Gastrocnemius medialis (tissue), 4 donors: ENCODE measurements at regions not wholly inside any gene's neighbourhood (a gene's known extent, or its start where the extent isn't known, plus 50 kb on each side); places are given as distances from the start of the nearest gene placed in this dataset.

Experiments used
- ATAC-seq, 2 donors: fragments of 150-250 bp; one replicate each; pipeline ENCODE4 v1.9.1; 2016
- DNase-seq, 2 donors: peaks; one replicate each; pipeline ENCODE4 v3.0.0-alpha.2; 2019
- H3K27ac ChIP-seq, 4 donors: fragments of 200-600 bp; sonication (generic); 1 replicate in 1 of 4; 2 replicates in 3 of 4; pipeline ENCODE4 v1.5.1; 2016 to 2018; ENCODE audit warnings: mild to moderate bottlenecking in 2 of 4, moderate library complexity in 1 of 4
- H3K27me3 ChIP-seq, 3 donors: fragments of 200-600 bp; sonication (generic) in 2 of 3; 1 replicate in 1 of 3; 2 replicates in 2 of 3; pipeline versions ENCODE4 v1.5.1 to v1.6.0; 2016 to 2019; ENCODE audit warnings: mild to moderate bottlenecking in 1 of 3, moderate library complexity in 1 of 3
- H3K36me3 ChIP-seq, 2 donors: fragments of 200-600 bp; sonication (generic) in 1 of 2; one replicate each; pipeline ENCODE4 v1.5.1; 2017 to 2018
- H3K4me1 ChIP-seq, 2 donors: fragments of 200-600 bp; sonication (generic) in 1 of 2; one replicate each; pipeline ENCODE4 v1.5.1; 2016 to 2017; ENCODE audit warnings: mild to moderate bottlenecking in 2 of 2
- H3K4me3 ChIP-seq, 4 donors: fragments of 200-600 bp; sonication (generic) in 3 of 4; 1 replicate in 1 of 4; 2 replicates in 3 of 4; pipeline ENCODE4 v1.5.1; 2016 to 2019; ENCODE audit warnings: mild to moderate bottlenecking in 2 of 4
- H3K9me3 ChIP-seq, 3 donors: fragments of 200-600 bp; sonication (generic) in 2 of 3; 1 replicate in 1 of 3; 2 replicates in 2 of 3; pipeline ENCODE4 v1.5.1; 2016 to 2019
- CTCF ChIP-seq, 5 experiments: fragments of 450-650 bp in 3 of 5; fragments of 200-600 bp in 2 of 5; sonication (generic) in 2 of 5; IDR thresholded peaks in 4 of 5; conservative IDR thresholded peaks in 1 of 5; 1 replicate in 4 of 5; 2 replicates in 1 of 5; pipeline ENCODE4 v1.5.1; 2016 to 2019; ENCODE audit warnings: antibody characterized with exemption in 5 of 5, mild to moderate bottlenecking in 3 of 5, moderate library complexity in 3 of 5
- POLR2A ChIP-seq, 2 donors: fragments of 450-650 bp; IDR thresholded peaks; one replicate each; pipeline ENCODE4 v1.6.1; 2017; ENCODE audit warnings: antibody characterized with exemption in 2 of 2, mild to moderate bottlenecking in 2 of 2, moderate library complexity in 2 of 2
- in situ Hi-C, 4 donors: fragments of 200-750 bp; cut with MboI; loops; one replicate each; pipeline versions ENCODE4 v1.15.0 to v1.8.0; 2017; ENCODE audit warnings: low sequenced_read_pairs in 4 of 4
- intact Hi-C: fragments of 100-400 bp; cut with DNase I; formaldehyde crosslinking; loops from one replicate; pipeline ENCODE4 v1.15.1; 2023; ENCODE audit warnings: low total_unique reads

GRCh38 chr9:28177925-28178324 is 604.6 kb upstream of the C9orf72 start:
- no peak for ATAC-seq
- in situ Hi-C loops, result no loop called here
- no peaks in the 10 kb centered on the region for H3K9me3 ChIP-seq

GRCh38 chr9:28179893-28180292 is 606.6 kb upstream of the C9orf72 start:
- H3K27me3 ChIP-seq, result no peaks in the 10 kb centered on the region
- TF ChIP-seq POLR2A (IDR thresholded peaks at IDR 0.05) (no peak), CTCF (IDR thresholded peaks at IDR 0.05 in 4 of 5, conservative IDR thresholded peaks at IDR 0.05 in 1 of 5) (no peak)
- H3K27ac ChIP-seq, result no peak overlapping the region
- H3K9me3 ChIP-seq, result no peaks in the 10 kb centered on the region
- H3K4me3 ChIP-seq, result no peak overlapping the region
- ATAC-seq (no peak), DNase-seq (no peak)
- H3K36me3 ChIP-seq, result no peaks in the 10 kb centered on the region
- intact Hi-C loops (no loop called here), in situ Hi-C loops (no loop called here)
- H3K4me1 ChIP-seq, result no peaks in the 10 kb centered on the region

More at GRCh38 chr9:28177925-28178324, 604.6 kb upstream of the C9orf72 start:
- no peak overlapping the region for H3K27ac ChIP-seq
- TF ChIP-seq POLR2A (IDR thresholded peaks at IDR 0.05), result no peak
- TF ChIP-seq CTCF (IDR thresholded peaks at IDR 0.05 in 4 of 5, conservative IDR thresholded peaks at IDR 0.05 in 1 of 5), result no peak
- no peaks in the 10 kb centered on the region for H3K27me3 ChIP-seq
- intact Hi-C loops, result no loop called here
- H3K36me3 ChIP-seq, result no peaks in the 10 kb centered on the region
- no peaks in the 10 kb centered on the region for H3K4me1 ChIP-seq
- H3K4me3 ChIP-seq, result no peak overlapping the region
- DNase-seq, result no peak

GRCh38 chr9:28190981-28191380 is 617.7 kb upstream of the C9orf72 start:
- Histone ChIP-seq H3K27ac (no peak overlapping the region), H3K27me3 (no peaks in the 10 kb centered on the region), H3K36me3 (no peaks in the 10 kb centered on the region), H3K4me3 (no peak overlapping the region), H3K4me1 (no peaks in the 10 kb centered on the region), H3K9me3 (no peaks in the 10 kb centered on the region)
- TF ChIP-seq CTCF (IDR thresholded peaks at IDR 0.05 in 4 of 5, conservative IDR thresholded peaks at IDR 0.05 in 1 of 5), result no peak
- no peak for TF ChIP-seq POLR2A (IDR thresholded peaks at IDR 0.05)
- ATAC-seq (no peak), DNase-seq (no peak)
- in situ Hi-C loops, result no loop called here
- intact Hi-C loops, result no loop called here

GRCh38 chr9:28197653-28198052 is 624.4 kb upstream of the C9orf72 start:
- Histone ChIP-seq H3K4me1 (no peaks in the 10 kb centered on the region), H3K36me3 (no peaks in the 10 kb centered on the region), H3K27me3 (no peaks in the 10 kb centered on the region), H3K9me3 (no peaks in the 10 kb centered on the region), H3K27ac (no peak overlapping the region), H3K4me3 (no peak overlapping the region)
- TF ChIP-seq POLR2A (IDR thresholded peaks at IDR 0.05), result no peak
- no peak for TF ChIP-seq CTCF (IDR thresholded peaks at IDR 0.05 in 4 of 5, conservative IDR thresholded peaks at IDR 0.05 in 1 of 5)
- ATAC-seq (no peak), DNase-seq (no peak)
- intact Hi-C loops, result no loop called here
- in situ Hi-C loops, result no loop called here

GRCh38 chr9:28203036-28203435 is 629.8 kb upstream of the C9orf72 start:
- TF ChIP-seq POLR2A (IDR thresholded peaks at IDR 0.05), result no peak
- TF ChIP-seq CTCF (IDR thresholded peaks at IDR 0.05 in 4 of 5, conservative IDR thresholded peaks at IDR 0.05 in 1 of 5), result no peak
- H3K4me1 ChIP-seq, result no peaks in the 10 kb centered on the region
- H3K9me3 ChIP-seq, result no peaks in the 10 kb centered on the region
- DNase-seq, result no peak
- no peak overlapping the region for H3K4me3 ChIP-seq
- in situ Hi-C loops (no loop called here), intact Hi-C loops (no loop called here)
- no peak overlapping the region for H3K27ac ChIP-seq
- ATAC-seq, result no peak
- no peaks in the 10 kb centered on the region for H3K27me3 ChIP-seq
- H3K36me3 ChIP-seq, result no peaks in the 10 kb centered on the region
